GM21515 (cell line): ENCODE measurements at regions not wholly inside any gene's neighbourhood (a gene's known extent, or its start where the extent isn't known, plus 50 kb on each side); places are given as distances from the start of the nearest gene placed in this dataset.

Source experiments
- ATAC-seq: cut with Tn5 transposase; IDR thresholded peaks from one replicate; pipeline ENCODE4 v1.9.1; 2021; ENCODE audit not compliant: unreplicated experiment

DNA sequence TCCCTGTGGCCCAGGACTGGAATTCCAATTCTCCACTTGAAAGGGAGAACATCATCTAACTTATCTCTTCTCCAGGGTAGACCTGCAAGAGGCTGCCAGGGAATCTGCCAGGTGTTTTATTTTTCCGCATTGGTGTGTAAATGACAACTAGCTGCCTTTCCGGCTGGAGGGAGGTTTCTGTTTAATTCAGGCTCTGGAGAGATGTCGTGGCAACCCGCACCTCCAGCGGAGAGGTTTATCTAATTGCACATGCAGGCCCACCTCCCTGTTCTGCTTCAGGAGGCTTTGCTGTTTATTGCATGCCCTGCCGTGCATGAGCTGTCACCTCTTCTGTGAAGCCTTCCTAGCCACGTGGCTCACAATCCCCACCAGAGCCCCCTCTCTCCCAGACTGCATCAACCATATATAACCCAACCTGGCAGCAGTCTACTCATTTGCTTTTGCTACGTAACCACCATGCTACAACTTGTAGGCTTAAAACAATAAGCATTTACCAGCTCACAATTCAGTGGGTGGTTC, 151.6 kb downstream of the C1orf94 start:
- ATAC-seq, result no peak

DNA sequence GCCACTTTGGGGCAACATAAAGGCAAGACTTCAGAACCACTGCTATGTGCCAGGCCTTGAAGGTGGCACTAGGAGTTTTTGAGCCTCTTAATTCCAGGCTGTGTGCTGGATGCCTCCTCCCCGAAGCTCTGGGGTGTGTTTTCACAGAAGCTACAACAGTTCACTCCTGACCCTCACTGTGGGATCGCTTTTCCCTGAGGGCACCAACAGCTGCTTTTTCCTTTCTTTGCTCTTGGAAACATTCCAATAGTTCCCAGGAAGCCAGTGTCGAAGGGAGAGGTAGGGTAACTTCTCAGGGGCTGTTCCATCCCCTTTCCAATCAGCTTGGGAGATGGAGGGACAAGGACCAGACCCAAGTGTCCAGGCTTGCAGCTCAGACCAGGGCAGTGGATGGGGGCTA, 153.4 kb downstream of the C1orf94 start:
- ATAC-seq, result no peak

DNA sequence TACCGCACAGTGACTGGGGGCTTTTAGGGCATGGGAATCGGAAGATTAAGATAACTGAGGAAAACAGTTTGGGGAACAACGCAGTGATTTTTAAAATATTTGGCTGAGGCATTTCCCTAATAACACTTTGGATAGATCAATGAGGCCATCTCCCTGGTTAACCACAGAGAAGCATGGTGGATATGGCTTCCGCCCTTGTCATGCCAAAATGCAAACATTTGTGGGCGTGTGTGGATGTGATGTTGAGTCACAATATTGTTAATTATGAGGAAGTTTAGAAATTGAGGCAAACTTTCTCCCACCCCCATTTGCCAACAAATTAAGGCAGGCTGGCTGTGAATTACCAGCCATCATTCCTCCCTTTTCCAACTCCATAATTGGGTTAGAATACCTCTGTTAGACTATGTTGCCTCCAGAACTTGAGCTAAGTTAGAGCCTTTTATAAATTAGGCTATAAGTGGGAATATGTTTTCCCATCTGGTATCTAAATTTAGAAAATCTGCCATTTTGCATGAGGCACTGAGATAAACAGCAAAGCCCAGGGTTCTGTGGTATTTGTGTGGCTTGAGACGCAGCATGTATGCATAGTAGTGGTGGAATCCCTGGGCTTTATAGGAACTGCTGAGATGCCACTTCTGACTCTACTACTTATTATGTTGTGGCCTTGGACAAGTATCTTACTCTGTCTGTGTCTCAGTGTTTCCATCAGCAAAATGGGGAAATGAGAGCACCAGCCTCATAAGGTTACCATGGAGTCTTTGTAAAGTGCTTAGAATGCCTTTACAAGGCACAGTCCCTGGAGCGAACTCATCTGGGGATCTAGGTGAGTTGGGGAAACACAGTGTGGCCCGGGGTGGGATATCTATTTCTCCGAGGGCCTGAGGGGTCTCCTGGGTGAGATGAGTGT, 154.6 kb downstream of the C1orf94 start:
- no peak for ATAC-seq

DNA sequence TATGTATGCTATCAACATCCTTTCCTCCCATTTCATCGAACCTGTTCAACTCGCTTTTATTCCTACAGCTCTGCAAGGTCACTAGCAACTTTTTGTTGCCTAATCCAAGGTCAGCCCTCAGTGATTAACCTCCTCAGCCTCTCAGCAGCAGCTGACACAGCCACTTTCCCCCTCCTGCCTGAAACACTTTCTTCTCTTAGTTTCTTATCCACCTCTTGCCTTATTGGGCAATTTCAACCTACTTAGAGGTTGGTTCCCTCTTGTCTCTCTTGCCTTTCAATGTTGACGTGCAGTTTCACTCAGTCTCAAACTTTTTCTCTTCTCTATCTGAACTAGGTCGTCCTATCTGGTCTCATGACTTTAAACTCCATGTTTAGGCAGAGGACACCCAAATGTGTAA, 156.3 kb downstream of the C1orf94 start:
- ATAC-seq, result no peak

DNA sequence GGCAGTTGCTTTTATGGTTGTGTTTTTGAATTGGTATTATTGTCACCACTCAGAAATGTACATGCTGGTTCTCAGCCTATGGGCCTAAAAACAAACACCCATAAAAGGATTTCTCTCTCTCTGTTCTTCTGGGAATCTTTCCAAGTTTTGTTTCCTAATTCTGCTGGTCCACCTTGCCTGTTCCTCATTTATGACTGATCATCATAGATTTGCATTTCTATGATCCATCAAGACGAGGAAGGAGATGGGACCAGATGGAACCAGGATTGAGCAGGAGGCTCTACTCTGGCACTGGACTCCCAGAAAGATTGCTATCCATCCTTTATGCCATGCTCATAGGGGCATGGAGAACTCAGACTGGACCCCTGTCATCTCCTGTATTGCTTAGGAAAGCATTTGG, 162.2 kb downstream of the C1orf94 start:
- no peak for ATAC-seq

DNA sequence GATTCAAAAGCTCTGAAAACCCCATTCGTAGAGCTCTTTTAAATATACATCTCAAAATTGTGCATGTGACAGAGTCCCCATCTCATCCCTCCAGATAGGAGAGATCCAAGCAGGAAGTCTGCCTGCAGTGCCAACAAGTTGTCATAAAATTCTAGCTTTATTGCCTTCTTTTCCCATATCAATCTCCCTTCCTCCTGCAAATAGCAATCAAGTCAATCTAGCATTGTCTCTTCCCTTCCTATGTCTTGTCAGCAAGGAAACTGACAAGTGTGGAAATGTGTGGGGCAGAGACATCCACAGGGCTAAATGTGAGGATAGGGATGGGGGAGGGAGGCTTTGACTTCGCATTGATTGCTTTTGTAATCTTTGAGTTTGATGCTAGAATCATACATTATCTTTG, 165.2 kb downstream of the C1orf94 start:
- ATAC-seq, result no peak

DNA sequence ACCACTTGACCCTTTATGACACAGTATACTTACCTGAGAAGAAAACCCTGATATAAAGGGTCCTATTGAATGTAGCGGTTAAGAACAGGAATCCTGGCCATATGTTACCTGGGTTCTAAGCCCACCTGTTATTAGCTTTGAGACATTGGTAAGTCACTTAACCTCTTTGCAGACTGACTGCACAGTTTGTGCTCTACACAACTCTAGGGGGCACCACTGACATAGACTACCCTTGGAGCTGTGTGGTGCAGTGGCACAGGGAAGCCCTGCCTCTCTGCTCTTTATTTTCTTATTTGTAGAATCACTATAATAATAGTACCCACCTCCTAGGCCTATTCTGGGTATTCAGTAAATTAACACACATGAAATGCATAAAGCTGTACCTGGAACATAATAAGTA, 165.6 kb downstream of the C1orf94 start:
- no peak for ATAC-seq

DNA sequence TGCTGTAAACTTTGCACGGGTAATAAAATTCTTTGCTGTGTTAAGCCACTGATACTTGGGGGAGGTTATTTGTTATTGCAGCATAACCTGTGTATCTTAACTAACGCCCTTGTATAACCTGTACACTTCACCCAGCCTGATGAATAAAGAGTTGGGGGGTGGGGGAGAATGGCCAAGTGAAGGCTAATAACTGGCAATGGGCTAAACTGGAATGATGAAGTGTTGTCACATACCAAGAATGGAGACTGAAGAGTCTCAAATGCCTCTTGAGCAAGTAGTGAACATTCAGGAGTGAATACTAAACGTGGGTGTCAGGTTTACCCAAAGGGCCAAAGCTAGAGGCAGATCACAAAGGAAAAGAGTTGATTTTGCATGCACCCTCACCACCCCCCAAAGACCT, 169.4 kb downstream of the C1orf94 start:
- ATAC-seq, result no peak

DNA sequence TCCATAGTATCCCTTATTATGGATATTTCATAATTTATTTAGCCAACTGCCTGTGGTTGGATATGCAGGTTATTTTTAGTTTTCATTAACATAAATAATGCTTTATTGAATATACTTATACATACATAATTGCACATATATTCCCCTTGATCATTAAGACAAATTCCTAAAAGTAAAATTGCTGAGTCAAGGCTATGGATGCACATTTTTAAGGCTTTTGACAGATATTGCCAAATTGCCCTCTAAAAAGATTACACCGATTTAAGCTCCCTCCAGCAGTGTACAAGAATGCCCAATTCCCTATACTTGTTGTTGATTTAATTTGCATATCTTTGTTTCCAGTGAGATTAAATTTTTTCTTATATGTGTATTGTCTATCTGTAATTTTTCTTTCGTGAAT, 176.7 kb downstream of the C1orf94 start:
- no peak for ATAC-seq

DNA sequence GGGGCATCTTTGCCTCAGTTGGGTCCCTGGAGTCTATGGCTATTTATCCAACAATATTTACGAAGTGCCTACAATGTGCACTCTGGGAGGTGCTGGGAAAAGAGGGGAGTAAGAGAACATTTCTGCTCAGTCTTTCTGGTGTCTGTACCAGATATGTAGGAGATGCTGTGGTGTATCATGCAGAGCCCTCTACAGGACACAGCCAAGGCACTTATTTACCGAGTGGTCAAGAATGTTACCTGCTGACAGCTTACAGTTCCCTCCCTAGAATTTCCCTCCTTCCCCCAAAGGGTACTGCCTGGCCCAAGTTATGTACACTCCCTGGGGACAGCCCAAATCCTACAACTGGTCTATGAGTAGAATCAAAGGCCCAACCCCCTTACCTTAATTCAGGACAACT, 177.7 kb downstream of the C1orf94 start:
- ATAC-seq, result no peak

DNA sequence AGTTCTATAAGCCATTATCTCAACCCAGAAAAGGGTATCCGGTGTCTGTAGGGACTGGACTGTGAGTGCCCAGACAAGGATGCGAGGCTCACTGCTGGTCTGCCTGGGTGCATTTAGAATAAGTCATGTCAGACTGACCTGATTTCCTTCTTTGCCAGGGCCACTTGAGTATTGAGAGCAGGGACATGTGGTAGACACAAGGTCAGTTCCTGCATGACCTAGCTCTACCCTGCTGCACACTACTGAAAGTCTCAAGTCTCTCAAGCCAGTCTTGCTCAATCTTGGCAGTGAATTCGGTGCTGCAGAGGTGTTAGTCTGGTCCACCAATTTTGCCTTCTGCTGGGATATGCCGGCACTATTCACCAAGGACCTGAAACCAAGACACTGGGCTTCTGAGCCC, 180.1 kb downstream of the C1orf94 start:
- no peak for ATAC-seq

DNA sequence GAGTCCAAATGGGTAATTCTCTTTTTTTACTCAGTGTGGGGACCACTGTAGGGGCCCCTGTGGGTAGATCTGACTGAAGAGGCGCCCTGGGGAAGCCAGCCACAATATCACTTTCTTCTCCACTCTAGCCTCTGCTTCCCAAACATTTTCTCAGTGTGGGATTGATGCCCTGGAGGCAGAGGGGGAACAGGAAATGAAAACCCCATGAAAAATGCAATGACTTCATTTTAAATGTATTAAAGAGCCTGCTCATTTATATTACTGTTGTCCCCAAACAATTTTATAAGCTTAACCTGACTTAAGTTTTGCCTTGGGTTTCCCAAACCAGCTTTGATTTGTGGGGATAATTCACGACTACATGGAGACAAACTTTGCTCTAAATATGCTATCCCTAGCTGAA, 181.9 kb downstream of the C1orf94 start:
- ATAC-seq, result no peak

DNA sequence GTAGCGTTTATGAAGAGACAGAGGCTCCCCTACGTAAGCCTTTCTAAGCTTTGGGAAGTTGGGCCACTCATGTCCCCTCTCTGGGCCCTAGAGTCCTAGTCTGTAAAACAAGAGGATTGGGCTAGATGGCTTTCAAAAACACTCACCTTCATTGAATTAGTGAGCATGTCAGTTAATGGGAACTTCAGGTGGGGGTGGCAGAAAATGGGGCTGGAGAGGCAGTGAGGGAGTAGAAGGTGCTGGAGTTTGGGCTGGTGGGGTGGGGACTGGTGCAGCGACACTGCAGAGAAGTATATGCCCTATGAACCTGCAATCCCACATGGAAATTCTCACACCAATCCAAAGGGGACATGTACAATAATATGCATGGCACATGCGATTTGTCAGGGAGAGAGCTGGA, 182.7 kb downstream of the C1orf94 start:
- no peak for ATAC-seq

DNA sequence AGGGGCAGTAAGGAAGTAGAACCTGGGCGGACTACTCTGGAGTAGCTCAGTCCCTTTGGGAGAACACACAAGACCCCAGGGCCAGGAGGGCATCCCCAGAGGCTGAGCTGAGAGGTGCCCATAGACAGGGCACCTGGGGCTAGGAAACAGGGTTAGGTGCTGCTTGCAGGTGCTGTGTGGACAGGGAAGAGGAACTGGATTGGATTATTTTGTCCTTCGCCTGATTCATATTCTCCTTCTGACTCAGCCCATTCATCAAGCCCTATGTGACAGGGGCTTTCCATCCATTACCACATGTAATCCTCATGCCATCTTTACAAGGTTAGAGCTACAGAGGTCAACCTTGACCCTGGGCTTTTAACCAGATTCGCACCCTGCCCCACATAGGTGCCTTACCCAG, 183.9 kb downstream of the C1orf94 start:
- ATAC-seq, result no peak

DNA sequence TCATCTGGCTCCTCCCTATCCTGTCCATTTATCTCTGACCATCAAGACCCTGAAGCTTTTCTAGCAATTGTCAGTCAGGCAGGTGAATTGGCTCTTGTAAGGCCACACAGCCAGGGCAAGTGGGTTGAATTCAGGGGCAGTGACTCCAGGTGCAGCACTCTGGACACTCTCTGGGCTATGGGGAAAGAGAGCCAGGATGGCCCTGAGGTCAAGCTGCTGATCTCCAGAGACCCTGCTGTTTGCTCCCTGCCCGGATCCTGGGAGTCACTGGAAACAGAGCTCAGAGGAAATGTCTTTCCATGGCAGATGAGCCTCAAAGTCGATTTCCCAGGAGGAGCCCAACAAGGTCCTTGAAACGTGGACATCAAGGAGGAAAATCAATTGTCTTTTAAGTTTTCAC, 184.4 kb downstream of the C1orf94 start:
- no peak for ATAC-seq

DNA sequence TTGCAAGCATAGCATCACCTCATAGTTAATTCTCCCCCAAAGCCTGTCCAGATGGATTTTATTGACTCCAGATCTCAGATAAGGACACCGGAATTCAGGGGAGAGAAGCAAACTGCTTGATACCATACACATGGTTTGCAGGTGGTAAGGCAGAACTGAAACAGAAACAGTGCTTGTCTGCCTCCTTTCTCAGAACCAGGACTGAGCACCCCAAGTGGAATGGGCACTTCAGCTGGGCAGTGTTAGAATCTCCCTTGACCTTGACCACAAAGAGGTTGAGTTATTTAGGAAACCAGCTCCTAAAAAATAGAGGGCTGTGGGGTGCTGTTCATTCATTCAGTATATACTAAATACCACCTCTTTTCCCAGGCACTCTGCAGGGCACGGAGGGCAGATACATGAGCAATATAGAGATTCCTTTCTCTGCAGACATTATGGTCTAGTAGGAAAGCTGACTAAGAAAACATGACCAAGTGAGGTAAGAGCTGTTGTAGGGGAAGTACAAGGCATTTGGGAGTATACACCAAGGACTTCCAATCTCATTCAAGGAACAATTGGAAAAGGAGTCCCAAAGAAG, 185.2 kb downstream of the C1orf94 start:
- no peak for ATAC-seq

DNA sequence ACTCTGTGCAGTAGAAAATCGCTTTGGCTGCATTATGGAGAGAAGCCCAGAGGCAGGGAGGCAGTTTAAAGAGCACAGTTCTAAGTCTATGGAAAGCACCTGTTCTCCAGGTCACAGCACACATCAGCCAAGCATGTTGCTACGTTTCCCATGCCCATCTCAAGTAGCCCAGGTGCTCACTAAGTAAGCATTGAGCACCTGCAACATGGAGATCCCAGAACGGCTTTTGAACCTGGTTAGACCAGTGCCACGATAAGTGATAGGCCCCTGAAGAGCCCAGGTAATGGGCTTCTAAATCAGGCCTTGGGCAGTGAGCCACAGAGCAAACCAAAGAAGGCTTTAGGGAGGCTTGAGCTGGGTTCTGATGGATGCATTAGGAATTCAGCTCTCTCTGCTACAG, 186.2 kb downstream of the C1orf94 start:
- ATAC-seq, result no peak

DNA sequence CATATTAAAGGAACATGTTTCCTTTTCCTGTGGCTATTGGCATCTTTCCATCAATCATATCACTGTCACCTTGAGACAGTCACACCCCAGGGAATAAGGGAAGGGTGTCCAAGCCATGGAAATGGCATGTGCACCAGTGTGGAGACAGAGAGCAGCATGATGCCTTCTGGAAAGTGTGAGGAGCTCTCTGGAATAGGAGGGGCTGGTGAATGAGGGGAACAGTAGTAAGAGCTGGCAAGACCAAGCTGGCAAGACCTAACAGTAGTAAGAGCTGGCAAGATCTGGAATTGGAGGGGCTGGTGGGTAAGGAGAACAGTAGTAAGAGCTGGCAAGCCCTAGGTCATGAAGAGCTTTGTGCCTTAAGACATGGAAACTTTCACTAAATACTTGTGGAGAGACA, 186.7 kb downstream of the C1orf94 start:
- ATAC-seq, result no peak

DNA sequence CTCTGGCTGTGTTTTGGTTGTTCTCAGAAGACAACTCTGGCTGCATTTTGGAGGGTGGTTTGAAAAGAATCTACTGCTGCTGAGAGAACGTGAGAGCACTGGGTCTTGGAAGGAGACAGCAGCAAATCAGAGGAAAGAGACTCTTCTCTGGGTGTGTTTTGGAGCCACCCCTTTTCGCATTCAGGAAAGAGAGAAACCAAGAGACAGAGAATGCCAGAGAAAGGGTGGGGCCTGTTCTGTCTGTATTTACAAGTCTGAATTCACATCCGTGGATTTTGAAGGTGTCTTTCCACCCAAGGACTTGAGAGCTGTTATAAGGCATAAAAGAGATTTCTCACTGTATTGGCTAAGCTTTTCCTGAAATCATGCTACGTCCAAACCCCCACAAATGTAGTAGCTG, 187.2 kb downstream of the C1orf94 start:
- no peak for ATAC-seq

DNA sequence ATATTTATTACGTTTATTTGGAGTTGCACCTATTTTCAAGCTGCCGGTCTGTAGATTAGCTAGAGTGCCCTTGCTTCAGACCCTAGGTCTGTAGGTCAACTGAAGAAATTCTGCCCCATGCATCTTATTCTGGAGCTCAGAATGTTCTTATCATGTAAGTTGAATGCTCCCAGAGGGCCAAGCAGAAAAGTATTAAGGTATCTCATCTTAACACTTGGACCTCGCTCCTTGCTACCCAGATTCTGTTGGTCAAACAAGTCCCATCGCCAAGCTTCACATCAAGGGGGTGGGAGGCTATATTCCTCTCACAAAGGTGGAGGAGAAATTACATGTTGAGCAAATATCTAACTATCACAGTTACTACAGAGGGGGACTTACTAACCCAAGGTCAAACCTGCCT, 187.7 kb downstream of the C1orf94 start:
- ATAC-seq, result no peak

DNA sequence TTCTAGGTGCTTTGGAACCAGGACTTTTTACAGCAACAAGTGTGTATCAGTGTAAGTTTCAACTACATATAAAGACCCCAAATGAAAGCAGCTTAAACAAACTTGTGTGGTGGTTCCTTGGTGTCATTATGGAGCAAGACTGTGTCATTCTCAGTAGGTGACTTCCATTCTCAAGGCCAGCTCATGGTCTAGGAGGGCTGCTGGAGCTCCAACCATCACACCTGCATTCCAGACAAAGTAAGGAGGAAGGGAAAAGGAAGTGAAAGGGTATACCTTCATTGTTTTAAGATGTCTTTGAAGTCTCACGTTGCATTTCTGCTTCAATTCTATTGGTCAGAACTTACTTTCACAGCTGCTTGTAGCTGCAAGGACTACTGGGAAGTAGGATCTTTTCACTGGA, 188.6 kb downstream of the C1orf94 start:
- ATAC-seq, result no peak

DNA sequence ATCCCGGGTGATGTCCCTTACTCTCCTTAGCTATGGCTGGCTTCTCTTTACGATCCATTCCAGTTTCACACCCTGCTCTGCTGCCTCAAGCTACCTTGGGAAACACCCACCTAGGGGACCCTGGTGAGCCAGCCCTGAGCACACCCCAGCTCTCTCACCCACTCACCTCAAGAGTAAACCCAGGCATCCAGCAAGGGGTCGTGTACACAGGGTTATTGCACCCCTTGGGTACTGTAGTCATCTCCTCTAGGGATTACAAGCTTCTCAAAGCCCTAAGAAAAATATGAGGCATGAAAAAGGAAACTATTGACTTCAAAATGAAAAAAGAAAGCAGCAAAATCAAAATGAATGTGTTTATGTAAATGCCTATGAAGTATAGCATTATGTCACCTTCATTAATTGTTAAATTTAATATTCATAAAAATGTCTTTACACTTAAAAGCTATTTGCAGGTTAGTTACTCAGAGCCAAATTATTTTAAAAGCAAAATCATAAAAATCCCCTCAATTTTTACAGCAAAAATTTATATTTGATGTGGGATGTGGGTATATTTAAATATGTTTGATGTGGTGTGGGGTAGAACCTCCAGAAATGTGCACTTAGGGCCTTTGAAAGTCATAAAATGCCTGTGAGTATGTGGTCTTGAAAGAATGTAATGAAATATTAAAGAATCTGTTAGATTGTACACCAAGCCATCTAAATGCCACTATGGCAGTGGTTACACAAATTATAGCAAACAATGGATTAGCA, 190.3 kb downstream of the C1orf94 start:
- no peak for ATAC-seq
